HG03039 (cell line): ENCODE measurements at regions not wholly inside any gene's neighbourhood (a gene's known extent, or its start where the extent isn't known, plus 50 kb on each side); places are given as distances from the start of the nearest gene placed in this dataset.
"Not testable (repeated sequence)": the region's sequence is repeated elsewhere in the genome, so short reads cannot be mapped to it uniquely, and the experiment has no call there.

Experiments
- ATAC-seq: cut with Tn5 transposase; IDR thresholded peaks from one replicate; pipeline ENCODE4 v1.9.1; 2021; ENCODE audit warnings: mild to moderate bottlenecking, moderate library complexity; ENCODE audit not compliant: unreplicated experiment

GRCh38 chr10:85105614-85106255, 777.3 kb downstream of the CCSER2 start:
- ATAC-seq = no peak

GRCh38 chr10:85111271-85111670, 782.9 kb downstream of the CCSER2 start:
- ATAC-seq = no peak

GRCh38 chr10:85124603-85125051, 796.2 kb downstream of the CCSER2 start:
- ATAC-seq = no peak

GRCh38 chr10:85137253-85137652, 808.9 kb downstream of the CCSER2 start:
- no peak for ATAC-seq

- ATAC-seq = no peak
Measured at GRCh38 chr10:85138046-85138445, 809.7 kb downstream of the CCSER2 start.

- no peak for ATAC-seq
Measured at GRCh38 chr10:85139124-85139523, 810.7 kb downstream of the CCSER2 start.

- ATAC-seq = not testable (repeated sequence)
Measured at GRCh38 chr10:85141520-85141919, 813.1 kb downstream of the CCSER2 start.

GRCh38 chr10:85145966-85146365, 817.6 kb downstream of the CCSER2 start:
- no peak for ATAC-seq

GRCh38 chr10:85147346-85148250, 819.2 kb downstream of the CCSER2 start:
- no peak for ATAC-seq

GRCh38 chr10:85148693-85149640, 820.6 kb downstream of the CCSER2 start:
- ATAC-seq = no peak

- no peak for ATAC-seq
Measured at GRCh38 chr10:85149766-85150165, 821.4 kb downstream of the CCSER2 start.

GRCh38 chr10:85151506-85151905, 823.1 kb downstream of the CCSER2 start:
- ATAC-seq = no peak

- ATAC-seq = no peak
Measured at GRCh38 chr10:85152496-85152895, 824.1 kb downstream of the CCSER2 start.

- ATAC-seq = no peak
Measured at GRCh38 chr10:85152911-85153310, 824.5 kb downstream of the CCSER2 start.

- ATAC-seq = no peak
Measured at GRCh38 chr10:85157206-85157605, 828.8 kb downstream of the CCSER2 start.

- ATAC-seq = no peak
Measured at GRCh38 chr10:85168243-85168642, 839.9 kb downstream of the CCSER2 start.

GRCh38 chr10:85170026-85170425, 841.6 kb downstream of the CCSER2 start:
- no peak for ATAC-seq

- no peak for ATAC-seq
Measured at GRCh38 chr10:85175635-85176034, 847.2 kb downstream of the CCSER2 start.

GRCh38 chr10:85177767-85178166, 849.4 kb downstream of the CCSER2 start:
- no peak for ATAC-seq

- no peak for ATAC-seq
Measured at GRCh38 chr10:85187047-85187446, 858.7 kb downstream of the CCSER2 start.
